Kidney epithelial cell (primary cell): ENCODE measurements at regions not wholly inside any gene's neighbourhood (a gene's known extent, or its start where the extent isn't known, plus 50 kb on each side); places are given as distances from the start of the nearest gene placed in this dataset.

Experiments used
- DNase-seq: peaks from one replicate; pipeline ENCODE4 v3.0.0-alpha.2; 2010; ENCODE audit warnings: low read depth
- H3K27me3 ChIP-seq: 2 replicates; pipeline ENCODE4 v1.6.0; 2011; ENCODE audit warnings: low read length; ENCODE audit not compliant: control insufficient read depth, insufficient read depth
- H3K36me3 ChIP-seq: 2 replicates; pipeline ENCODE4 v1.5.1; 2011; ENCODE audit warnings: low read length; ENCODE audit not compliant: control insufficient read depth, insufficient read depth
- H3K4me3 ChIP-seq: 2 replicates; pipeline ENCODE4 v1.5.1; 2011; ENCODE audit warnings: low read depth, mild to moderate bottlenecking, control low read depth, low read length
- TF ChIP-seq, protein P1 (sequence below): IDR thresholded peaks from 2 replicates; pipeline ENCODE4 v1.5.1; 2011; ENCODE audit warnings: mild to moderate bottlenecking, moderate library complexity, low read length, control low read depth, inconsistent platforms; ENCODE audit not compliant: insufficient read depth, poor library complexity, severe bottlenecking

DNA sequence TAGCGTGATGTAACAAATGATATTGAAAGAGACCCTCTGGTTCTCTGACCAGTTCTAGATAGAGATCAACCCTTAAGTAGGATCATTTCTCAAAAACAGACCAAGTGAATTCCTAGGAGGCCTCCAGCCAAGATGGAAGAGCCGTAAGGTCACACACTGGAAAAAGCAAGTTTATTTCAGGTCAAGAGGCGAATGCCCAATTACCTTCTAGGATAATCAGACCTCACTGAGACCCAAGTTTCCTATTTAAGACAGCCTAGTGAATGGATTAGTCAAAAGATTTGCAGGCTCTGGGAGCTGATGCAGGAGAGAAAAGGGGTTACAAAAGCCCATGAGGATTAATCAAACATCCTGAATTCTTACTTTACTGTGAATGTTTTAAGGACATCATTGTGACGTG is 486.1 kb upstream of the NRP1 start:
- TF ChIP-seq, protein P1, sequence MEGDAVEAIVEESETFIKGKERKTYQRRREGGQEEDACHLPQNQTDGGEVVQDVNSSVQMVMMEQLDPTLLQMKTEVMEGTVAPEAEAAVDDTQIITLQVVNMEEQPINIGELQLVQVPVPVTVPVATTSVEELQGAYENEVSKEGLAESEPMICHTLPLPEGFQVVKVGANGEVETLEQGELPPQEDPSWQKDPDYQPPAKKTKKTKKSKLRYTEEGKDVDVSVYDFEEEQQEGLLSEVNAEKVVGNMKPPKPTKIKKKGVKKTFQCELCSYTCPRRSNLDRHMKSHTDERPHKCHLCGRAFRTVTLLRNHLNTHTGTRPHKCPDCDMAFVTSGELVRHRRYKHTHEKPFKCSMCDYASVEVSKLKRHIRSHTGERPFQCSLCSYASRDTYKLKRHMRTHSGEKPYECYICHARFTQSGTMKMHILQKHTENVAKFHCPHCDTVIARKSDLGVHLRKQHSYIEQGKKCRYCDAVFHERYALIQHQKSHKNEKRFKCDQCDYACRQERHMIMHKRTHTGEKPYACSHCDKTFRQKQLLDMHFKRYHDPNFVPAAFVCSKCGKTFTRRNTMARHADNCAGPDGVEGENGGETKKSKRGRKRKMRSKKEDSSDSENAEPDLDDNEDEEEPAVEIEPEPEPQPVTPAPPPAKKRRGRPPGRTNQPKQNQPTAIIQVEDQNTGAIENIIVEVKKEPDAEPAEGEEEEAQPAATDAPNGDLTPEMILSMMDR, result no peak
- Histone ChIP-seq H3K27me3 (no peaks in the 10 kb centered on the region), H3K4me3 (no peak overlapping the region), H3K36me3 (no peaks in the 10 kb centered on the region)
- no peak for DNase-seq

DNA sequence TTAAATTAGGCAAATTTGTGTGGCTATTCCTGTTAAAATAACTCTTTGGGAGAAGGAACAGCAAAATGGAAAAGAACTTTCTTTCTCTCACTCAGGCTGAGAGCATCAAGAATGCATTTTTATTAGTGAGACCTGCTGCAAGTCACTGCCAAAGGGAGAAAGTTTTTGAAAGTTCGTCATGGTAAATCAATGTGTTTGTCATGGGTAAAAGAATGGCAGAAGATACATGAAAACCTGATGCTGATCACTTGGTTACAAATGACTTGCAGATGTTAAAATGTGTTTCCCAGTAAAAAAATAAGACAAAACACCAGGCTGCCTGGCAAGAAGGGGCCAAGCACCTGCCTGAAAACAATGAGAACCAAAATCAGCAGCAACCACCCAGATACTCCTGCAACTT is 484.7 kb upstream of the NRP1 start:
- TF ChIP-seq, protein P1, result no peak
- Histone ChIP-seq H3K4me3 (no peak overlapping the region), H3K36me3 (no peaks in the 10 kb centered on the region), H3K27me3 (no peaks in the 10 kb centered on the region)
- no peak for DNase-seq

DNA sequence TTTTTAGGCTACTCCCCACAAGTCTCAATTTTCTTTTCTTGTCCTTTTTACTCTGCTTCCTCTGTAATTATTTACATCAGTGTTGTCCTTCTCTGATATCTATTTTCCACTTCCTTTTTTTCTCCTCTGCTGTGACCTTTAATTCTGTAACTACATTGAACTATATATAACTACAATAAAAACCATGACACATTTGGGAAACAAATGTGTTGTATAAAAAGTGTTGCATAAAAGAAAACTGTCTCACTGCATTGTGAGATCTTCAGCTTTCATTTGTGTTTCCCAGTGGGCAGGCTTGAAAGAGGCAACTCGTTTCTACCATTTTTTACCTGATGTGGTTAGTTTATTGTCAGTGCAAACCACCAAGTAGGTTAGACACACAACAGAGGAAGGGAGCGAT is 483.9 kb upstream of the NRP1 start:
- no peaks in the 10 kb centered on the region for H3K36me3 ChIP-seq
- no peak for DNase-seq
- TF ChIP-seq, protein P1, result no peak
- no peak overlapping the region for H3K4me3 ChIP-seq
- no peaks in the 10 kb centered on the region for H3K27me3 ChIP-seq

DNA sequence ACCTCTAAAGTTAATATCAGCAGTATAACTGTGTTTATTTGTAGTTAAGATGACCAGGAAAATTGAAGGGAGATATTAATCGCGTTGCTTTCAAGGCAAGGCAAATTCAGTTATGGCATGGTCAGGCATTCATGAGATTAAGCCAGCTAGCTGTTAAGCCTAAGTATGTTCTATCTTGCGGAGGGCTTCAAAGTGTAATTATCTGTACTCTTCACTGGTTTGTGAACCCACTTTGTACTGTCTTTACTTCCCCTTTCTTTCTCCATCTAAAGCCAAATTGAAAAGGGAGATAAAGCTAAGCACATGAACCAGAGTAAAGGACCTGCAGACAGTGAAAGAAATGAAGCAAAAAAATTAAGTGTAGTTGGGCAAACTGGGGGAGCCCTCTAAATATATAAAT is 483.1 kb upstream of the NRP1 start:
- TF ChIP-seq, protein P1, result no peak

DNA sequence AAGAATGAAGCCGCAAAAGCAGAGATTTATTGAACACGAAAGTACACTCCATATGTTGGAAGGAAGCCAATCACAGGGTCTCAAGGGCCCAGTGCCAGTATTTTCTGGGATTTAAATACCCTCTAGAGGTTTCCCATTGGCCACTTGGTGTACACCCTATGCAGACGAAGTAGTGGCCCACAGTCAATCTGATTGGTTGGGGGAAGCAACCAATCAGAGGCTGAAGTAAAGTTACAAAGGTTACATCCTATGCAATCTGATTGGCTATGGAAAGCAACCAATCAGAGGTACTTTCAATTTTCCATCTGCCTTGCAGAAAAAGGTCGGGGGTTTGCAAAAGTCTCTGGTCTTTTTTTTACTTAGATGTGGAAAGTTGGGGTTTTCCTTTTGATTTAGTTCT is 481.3 kb upstream of the NRP1 start:
- H3K27me3 ChIP-seq, result no peaks in the 10 kb centered on the region
- H3K4me3 ChIP-seq, result no peak overlapping the region
- DNase-seq, result no peak
- TF ChIP-seq, protein P1, result no peak
- H3K36me3 ChIP-seq, result no peaks in the 10 kb centered on the region

More for the DNA sequence above, 483.1 kb upstream of the NRP1 start:
- DNase-seq, result no peak
- no peaks in the 10 kb centered on the region for H3K36me3 ChIP-seq
- no peak overlapping the region for H3K4me3 ChIP-seq
- no peaks in the 10 kb centered on the region for H3K27me3 ChIP-seq

DNA sequence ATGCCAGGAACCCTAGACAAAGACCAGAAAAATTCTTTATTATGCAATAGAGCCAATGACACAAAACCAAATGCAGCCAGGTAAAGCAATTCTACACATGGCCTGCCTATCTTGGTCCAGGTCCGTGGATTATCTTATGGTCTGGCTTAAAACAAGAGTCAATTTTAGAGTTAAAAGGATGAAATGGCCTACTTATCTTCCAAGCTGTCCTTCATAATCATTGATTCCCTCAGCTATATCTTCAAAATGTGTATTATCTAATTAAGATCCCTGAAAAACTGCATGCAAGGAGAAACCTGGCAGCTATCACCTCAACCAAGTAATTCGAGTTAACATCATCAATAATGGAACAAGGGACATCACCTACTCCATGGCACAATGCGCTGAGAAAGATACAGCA is 479.4 kb upstream of the NRP1 start:
- no peaks in the 10 kb centered on the region for H3K27me3 ChIP-seq
- TF ChIP-seq, protein P1, result no peak
- H3K36me3 ChIP-seq, result no peaks in the 10 kb centered on the region
- DNase-seq, result no peak
- no peak overlapping the region for H3K4me3 ChIP-seq
